ENCODE measurements at regions not wholly inside any gene's neighbourhood (a gene's known extent, or its start where the extent isn't known, plus 50 kb on each side); places are given as distances from the start of the nearest gene placed in this dataset.

DNA sequence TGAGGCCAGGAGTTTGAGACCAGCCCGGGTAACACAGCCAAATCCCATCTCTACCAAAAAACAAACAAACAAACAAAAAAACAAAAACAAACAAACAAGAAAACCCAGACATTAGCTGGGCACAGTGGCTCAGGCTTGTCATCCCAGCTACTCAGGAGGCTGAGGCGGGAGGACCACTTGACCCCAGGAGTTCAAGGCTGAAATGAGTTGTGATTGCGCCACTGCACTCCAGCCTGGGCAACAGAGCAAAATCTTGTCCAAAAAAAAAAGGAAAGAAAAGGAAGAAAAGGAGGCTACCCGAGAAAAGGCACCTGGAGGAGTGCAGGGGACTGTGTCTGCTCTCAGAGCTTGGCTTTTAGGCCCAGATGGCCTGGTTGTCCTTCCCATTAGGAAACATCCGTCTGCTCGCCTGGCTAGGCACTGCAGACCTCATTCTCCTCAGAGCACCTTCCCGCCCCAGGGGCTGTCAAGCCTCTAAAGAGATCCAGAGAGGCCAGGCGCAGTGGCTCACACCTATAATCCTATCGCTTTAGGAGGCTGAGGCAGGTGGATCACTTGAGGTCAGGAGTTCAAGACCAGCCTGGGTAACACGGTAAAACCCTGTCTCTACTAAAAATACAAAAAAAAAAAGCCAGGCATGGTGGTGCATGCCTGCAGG, 185.3 kb upstream of the IER5L start:
- intact Hi-C loops (cut with DNase I) = no loop called here
- ATAC-seq (no peak), DNase-seq (no peak)
- Histone ChIP-seq H3K9me3 (no peaks in the 10 kb centered on the region), H3K27me3 (no peaks in the 10 kb centered on the region), H3K36me3 (replicated peaks in 1 of 2; ENCODE audit: insufficient read depth in 1 of 2, low read depth in 2 of 2) (no peaks in the 10 kb centered on the region), H3K27ac (no peak overlapping the region), H3K4me1 (peaks cover 7% of the 10 kb centered on the region), H3K4me3 (no peak overlapping the region)
- TF ChIP-seq POLR2A (IDR thresholded peaks at IDR 0.05) (no peak), CTCF (IDR thresholded peaks at IDR 0.05) (no peak)
- WGBS, 2 donors = 84 to 91% methylated on average over 9 to 10 of the region's 10 CpGs

- no peaks in the 10 kb centered on the region for H3K9me3 ChIP-seq
- intact Hi-C loops (cut with DNase I) = no loop called here
- DNase-seq (peak in 2 of 4 donors; percentile 50 to 52), ATAC-seq (peak; percentile 62)
- WGBS, 2 donors = 44 to 47% methylated on average over 15 of the region's 15 CpGs
- no peak overlapping the region for H3K4me3 ChIP-seq
- peaks cover 7% of the 10 kb centered on the region for H3K4me1 ChIP-seq
- H3K36me3 ChIP-seq (replicated peaks in 1 of 2; ENCODE audit: insufficient read depth in 1 of 2, low read depth in 2 of 2) = no peaks in the 10 kb centered on the region
- no peak for TF ChIP-seq POLR2A (IDR thresholded peaks at IDR 0.05)
- TF ChIP-seq CTCF (IDR thresholded peaks at IDR 0.05) = peak in 1 of 7 experiments; percentile 30
- H3K27me3 ChIP-seq = no peaks in the 10 kb centered on the region
- H3K27ac ChIP-seq = peak overlapping the region in 3 of 4 donors; percentile 10 to 62 (median 48)
Measured at GRCh38 chr9:129362287-129363000, 184.4 kb upstream of the IER5L start.

GRCh38 chr9:129361196-129361595, 183.1 kb upstream of the IER5L start:
- H3K4me3 ChIP-seq = no peak overlapping the region
- DNase-seq (no peak), ATAC-seq (no peak)
- intact Hi-C loops (cut with DNase I) = no loop called here
- no peak for TF ChIP-seq CTCF (IDR thresholded peaks at IDR 0.05)
- no peak for TF ChIP-seq POLR2A (IDR thresholded peaks at IDR 0.05)
- H3K9me3 ChIP-seq = peaks cover 0 to 1% (median 0%) of the 10 kb centered on the region in 3 donors
- no peaks in the 10 kb centered on the region for H3K27me3 ChIP-seq
- H3K4me1 ChIP-seq = peaks cover 7% of the 10 kb centered on the region
- WGBS, 2 donors = 91 to 92% methylated on average over 21 of the region's 21 CpGs
- H3K36me3 ChIP-seq (replicated peaks in 1 of 2; ENCODE audit: insufficient read depth in 1 of 2, low read depth in 2 of 2) = no peaks in the 10 kb centered on the region
- H3K27ac ChIP-seq = no peak overlapping the region

GRCh38 chr9:129359916-129360536, 182.0 kb upstream of the IER5L start:
- no peaks in the 10 kb centered on the region for H3K36me3 ChIP-seq (replicated peaks in 1 of 2; ENCODE audit: insufficient read depth in 1 of 2, low read depth in 2 of 2)
- TF ChIP-seq POLR2A (IDR thresholded peaks at IDR 0.05) (no peak), CTCF (IDR thresholded peaks at IDR 0.05) (no peak)
- DNase-seq = no peak
- no peak overlapping the region for H3K27ac ChIP-seq
- intact Hi-C loops (cut with DNase I) = no loop called here
- no peaks in the 10 kb centered on the region for H3K27me3 ChIP-seq
- peaks cover 7% of the 10 kb centered on the region for H3K4me1 ChIP-seq
- no peak for ATAC-seq
- H3K4me3 ChIP-seq = no peak overlapping the region
- H3K9me3 ChIP-seq = peaks cover 0 to 13% (median 0%) of the 10 kb centered on the region in 3 donors
- WGBS, 2 donors = 65 to 68% methylated on average over 6 to 12 of the region's 12 CpGs

Measured in body of pancreas (tissue), 4 donors.